Pancreas (tissue), 10 donors: ENCODE measurements at regions not wholly inside any gene's neighbourhood (a gene's known extent, or its start where the extent isn't known, plus 50 kb on each side); places are given as distances from the start of the nearest gene placed in this dataset.

ENCODE experiments used
- ATAC-seq, 4 donors: fragments of 200-7000 bp; cut with Tn5 transposase; one replicate each; pipeline versions ENCODE4 v1.8.0 to v1.9.1; 2020; ENCODE audit warnings: mild to moderate bottlenecking in 4 of 4, moderate library complexity in 4 of 4
- DNase-seq, 6 donors: peaks; one replicate each; pipeline ENCODE4 v3.0.0-alpha.2; 2020
- FAIRE-seq: peaks from 2 replicates; lab custom pipeline; 2012; peaks lifted over from hg19 to GRCh38; lab: Jason Lieb, UNC
- H3K27ac ChIP-seq, 4 donors: fragments of 200-600 bp; sonication (generic); 1 replicate in 3 of 4; 2 replicates in 1 of 4; pipeline versions ENCODE4 v1.5.0 to v1.8.0; 2020
- H3K27me3 ChIP-seq, 4 donors: fragments of 200-600 bp; one replicate each; pipeline ENCODE4 v1.8.0; 2021
- H3K36me3 ChIP-seq, 3 donors: fragments of 200-600 bp; sonication (generic) in 1 of 3; one replicate each; pipeline versions ENCODE4 v1.5.0 to v1.8.0; 2020 to 2021
- H3K4me1 ChIP-seq, 3 donors: fragments of 200-600 bp; one replicate each; pipeline ENCODE4 v1.8.0; 2021
- H3K4me3 ChIP-seq, 4 donors: fragments of 200-600 bp; sonication (generic) in 2 of 4; one replicate each; pipeline versions ENCODE4 v1.5.0 to v1.8.0; 2020 to 2021
- H3K9me3 ChIP-seq, 4 donors: fragments of 200-600 bp; one replicate each; pipeline ENCODE4 v1.8.0; 2021
- WGBS, 2 donors: extraction: QIAGEN DNeasy Blood & Tissue Kit; methylation state at CpG; one replicate each; pipeline ENCODE4 v1.1.7; 2013; 5-methylcytosine and 5-hydroxymethylcytosine counted together
- intact Hi-C, 3 donors: fragments of 100-400 bp; cut with DNase I; formaldehyde crosslinking; loops; one replicate each; pipeline versions ENCODE4 v1.11.1 to v1.14.2; 2022
- TF ChIP-seq, protein P1 (sequence below), 4 donors: fragments of 200-600 bp; sonication (generic) in 3 of 4; IDR thresholded peaks; one replicate each; pipeline versions ENCODE4 v1.5.0 to v1.8.0; 2021; ENCODE audit warnings: antibody characterized with exemption in 4 of 4
- donor health status: healthy with polysubstance abuse.
- donor health status: DM: no; HTN: no; CAD: no; lungs with moderate emphysema.
- donor health status: DM: no; HTN: no; CAD: no.
- donor health status: control.
- donor health status: control.
- donor health status: Bipolar disorder and iron deficiency.
- donor health status: DM: yes; HTN: yes; CAD: no.
- donor health status: DM: no; HTN: no; CAD: no.
- donor health status: DM: no; HTN: no; CAD: no.
- donor health status: DM: yes; HTN: yes; CAD: no.

DNA sequence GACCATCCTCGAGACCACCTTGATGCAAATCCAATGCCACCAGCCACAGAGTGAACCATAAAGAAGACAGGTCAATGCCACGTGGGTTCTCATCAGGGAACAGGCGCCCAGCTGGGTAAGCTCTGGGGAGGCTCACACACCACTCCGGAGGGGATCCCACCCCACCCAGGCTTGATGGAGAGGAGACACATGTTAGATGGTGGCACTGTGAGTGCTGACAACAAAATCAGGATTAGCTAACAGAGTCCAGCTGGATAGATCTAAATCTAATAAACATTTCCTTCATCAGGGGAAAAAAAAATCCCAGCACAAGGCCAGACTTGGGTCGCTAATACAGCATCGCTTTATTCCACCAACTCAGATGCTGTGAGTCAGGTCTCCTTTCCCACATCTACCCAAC, 132.2 kb upstream of the TNR start:
- WGBS, 2 donors = 94% methylated on average over 6 of the region's 6 CpGs
- H3K4me1 ChIP-seq = no peaks in the 10 kb centered on the region
- H3K27ac ChIP-seq = no peak overlapping the region
- no peak for DNase-seq
- no peak overlapping the region for H3K4me3 ChIP-seq
- no peak for ATAC-seq
- H3K9me3 ChIP-seq = no peaks in the 10 kb centered on the region
- TF ChIP-seq, protein P1, sequence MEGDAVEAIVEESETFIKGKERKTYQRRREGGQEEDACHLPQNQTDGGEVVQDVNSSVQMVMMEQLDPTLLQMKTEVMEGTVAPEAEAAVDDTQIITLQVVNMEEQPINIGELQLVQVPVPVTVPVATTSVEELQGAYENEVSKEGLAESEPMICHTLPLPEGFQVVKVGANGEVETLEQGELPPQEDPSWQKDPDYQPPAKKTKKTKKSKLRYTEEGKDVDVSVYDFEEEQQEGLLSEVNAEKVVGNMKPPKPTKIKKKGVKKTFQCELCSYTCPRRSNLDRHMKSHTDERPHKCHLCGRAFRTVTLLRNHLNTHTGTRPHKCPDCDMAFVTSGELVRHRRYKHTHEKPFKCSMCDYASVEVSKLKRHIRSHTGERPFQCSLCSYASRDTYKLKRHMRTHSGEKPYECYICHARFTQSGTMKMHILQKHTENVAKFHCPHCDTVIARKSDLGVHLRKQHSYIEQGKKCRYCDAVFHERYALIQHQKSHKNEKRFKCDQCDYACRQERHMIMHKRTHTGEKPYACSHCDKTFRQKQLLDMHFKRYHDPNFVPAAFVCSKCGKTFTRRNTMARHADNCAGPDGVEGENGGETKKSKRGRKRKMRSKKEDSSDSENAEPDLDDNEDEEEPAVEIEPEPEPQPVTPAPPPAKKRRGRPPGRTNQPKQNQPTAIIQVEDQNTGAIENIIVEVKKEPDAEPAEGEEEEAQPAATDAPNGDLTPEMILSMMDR (IDR thresholded peaks at IDR 0.05) = no peak
- FAIRE-seq = no peak
- no peaks in the 10 kb centered on the region for H3K27me3 ChIP-seq
- intact Hi-C loops = no loop called here
- no peaks in the 10 kb centered on the region for H3K36me3 ChIP-seq

DNA sequence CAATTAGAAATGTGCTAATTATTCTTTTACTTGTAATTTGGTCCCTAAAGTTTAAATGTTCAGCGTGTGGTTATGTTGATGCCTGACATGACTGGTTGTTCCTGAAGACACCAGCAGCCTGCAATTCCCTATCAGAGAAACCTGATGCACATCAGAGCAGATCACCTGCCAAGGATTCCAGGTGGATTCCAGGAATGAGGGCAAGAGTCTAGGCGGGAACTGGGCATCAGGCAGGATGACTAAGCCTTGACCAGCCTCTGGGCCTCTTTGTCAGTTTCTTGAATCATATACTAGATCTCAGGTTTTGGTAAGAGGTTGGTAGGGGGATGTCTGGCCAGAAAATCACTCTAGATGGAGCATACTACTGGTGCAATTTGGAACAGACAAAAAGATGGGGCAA, 130.7 kb upstream of the TNR start:
- H3K9me3 ChIP-seq = no peaks in the 10 kb centered on the region
- FAIRE-seq = no peak
- H3K27me3 ChIP-seq = no peaks in the 10 kb centered on the region
- no peak overlapping the region for H3K27ac ChIP-seq
- H3K4me3 ChIP-seq = no peak overlapping the region
- TF ChIP-seq, protein P1 (IDR thresholded peaks at IDR 0.05) = no peak
- DNase-seq = no peak
- no peaks in the 10 kb centered on the region for H3K4me1 ChIP-seq
- H3K36me3 ChIP-seq = no peaks in the 10 kb centered on the region
- WGBS, 2 donors = 78 to 92% methylated on average over 2 of the region's 2 CpGs
- intact Hi-C loops = no loop called here
- ATAC-seq = no peak

DNA sequence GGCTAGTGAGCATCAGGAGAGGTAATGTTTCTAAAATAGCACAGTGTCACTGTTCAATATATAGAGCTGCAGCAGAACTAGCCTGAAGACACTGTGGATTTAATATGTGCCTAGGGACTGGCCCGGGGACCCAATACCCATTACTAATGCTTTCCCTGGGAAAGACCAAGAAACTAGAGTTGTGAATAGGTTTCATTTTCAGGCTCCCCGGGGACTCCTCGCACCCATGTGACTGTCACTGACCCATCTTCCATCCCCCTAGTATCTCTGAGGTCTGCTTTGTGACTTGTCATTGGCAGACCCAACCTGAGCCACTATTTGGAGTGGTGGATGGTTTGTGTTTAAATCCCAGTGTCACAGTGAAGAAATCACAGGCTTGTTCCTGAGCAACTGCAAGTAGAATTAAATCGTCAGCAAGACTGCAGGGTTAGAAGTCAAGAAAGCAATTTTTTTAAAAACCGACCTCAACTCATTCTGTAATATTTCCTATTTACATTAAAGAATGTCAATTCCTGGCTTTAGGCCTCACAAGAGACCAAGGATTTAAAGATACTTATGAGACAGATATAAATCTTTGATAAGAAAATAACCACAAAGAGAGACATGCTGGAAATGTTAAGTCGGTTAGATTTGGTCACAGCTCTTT, 130.0 kb upstream of the TNR start:
- TF ChIP-seq, protein P1 (IDR thresholded peaks at IDR 0.05) = no peak
- H3K36me3 ChIP-seq = no peaks in the 10 kb centered on the region
- intact Hi-C loops = no loop called here
- WGBS, 2 donors = 68 to 84% methylated on average over 6 of the region's 6 CpGs
- H3K27ac ChIP-seq = no peak overlapping the region
- ATAC-seq (no peak), DNase-seq (no peak), FAIRE-seq (no peak)
- no peaks in the 10 kb centered on the region for H3K27me3 ChIP-seq
- H3K4me3 ChIP-seq = no peak overlapping the region
- no peaks in the 10 kb centered on the region for H3K9me3 ChIP-seq
- no peaks in the 10 kb centered on the region for H3K4me1 ChIP-seq

DNA sequence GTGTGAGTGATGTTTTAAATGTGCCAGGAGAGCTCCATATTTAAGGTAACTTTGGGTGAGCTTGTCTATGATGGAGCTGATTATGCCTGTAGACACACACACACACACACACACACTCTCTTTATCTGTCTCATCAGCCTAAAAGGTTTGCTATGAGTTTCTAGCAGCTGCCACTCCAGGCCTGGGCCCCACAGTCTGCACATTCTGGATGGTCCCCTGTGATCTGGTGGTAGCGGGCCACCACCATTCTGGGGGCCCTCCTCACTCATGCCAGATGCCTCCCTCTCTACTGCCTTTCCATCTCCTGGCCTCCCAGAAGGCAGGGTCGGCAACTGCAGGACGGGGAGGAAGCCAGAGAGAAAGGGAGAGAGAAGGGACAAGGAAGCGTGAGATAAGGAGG, 129.2 kb upstream of the TNR start:
- intact Hi-C loops = no loop called here
- no peaks in the 10 kb centered on the region for H3K36me3 ChIP-seq
- 81 to 88% methylated on average over 4 of the region's 4 CpGs for WGBS, 2 donors
- H3K27me3 ChIP-seq = no peaks in the 10 kb centered on the region
- no peak for FAIRE-seq
- TF ChIP-seq, protein P1 (IDR thresholded peaks at IDR 0.05) = no peak
- no peak for ATAC-seq
- no peak overlapping the region for H3K4me3 ChIP-seq
- H3K27ac ChIP-seq = no peak overlapping the region
- H3K9me3 ChIP-seq = no peaks in the 10 kb centered on the region
- no peak for DNase-seq
- H3K4me1 ChIP-seq = no peaks in the 10 kb centered on the region

DNA sequence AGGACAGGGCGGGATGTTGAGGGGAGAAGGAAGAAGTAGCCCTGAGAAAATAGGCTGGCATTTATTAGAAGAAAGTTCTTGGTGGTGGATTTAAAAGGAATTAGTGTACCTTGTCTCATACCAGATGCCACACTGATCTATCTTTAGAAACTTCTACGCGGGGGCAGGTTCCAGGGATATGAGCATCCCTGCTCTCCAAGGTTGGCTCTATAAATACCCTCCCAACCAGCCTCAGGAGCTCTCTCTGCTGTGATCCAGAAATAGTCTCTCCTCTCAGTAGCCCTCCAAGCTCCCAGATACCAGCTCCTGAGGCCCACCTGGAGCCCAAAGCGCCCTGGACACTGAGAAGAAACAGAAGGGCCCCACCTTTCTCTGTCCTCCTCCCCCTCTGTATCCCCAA, 128.3 kb upstream of the TNR start:
- FAIRE-seq (no peak), ATAC-seq (no peak), DNase-seq (no peak)
- no peaks in the 10 kb centered on the region for H3K36me3 ChIP-seq
- TF ChIP-seq, protein P1 (IDR thresholded peaks at IDR 0.05) = no peak
- no peak overlapping the region for H3K27ac ChIP-seq
- H3K27me3 ChIP-seq = no peaks in the 10 kb centered on the region
- no peaks in the 10 kb centered on the region for H3K9me3 ChIP-seq
- no peak overlapping the region for H3K4me3 ChIP-seq
- H3K4me1 ChIP-seq = no peaks in the 10 kb centered on the region
- intact Hi-C loops = no loop called here
- 92 to 98% methylated on average over 4 of the region's 4 CpGs for WGBS, 2 donors
